ENCODE measurements at regions not wholly inside any gene's neighbourhood (a gene's known extent, or its start where the extent isn't known, plus 50 kb on each side); places are given as distances from the start of the nearest gene placed in this dataset.

DNA sequence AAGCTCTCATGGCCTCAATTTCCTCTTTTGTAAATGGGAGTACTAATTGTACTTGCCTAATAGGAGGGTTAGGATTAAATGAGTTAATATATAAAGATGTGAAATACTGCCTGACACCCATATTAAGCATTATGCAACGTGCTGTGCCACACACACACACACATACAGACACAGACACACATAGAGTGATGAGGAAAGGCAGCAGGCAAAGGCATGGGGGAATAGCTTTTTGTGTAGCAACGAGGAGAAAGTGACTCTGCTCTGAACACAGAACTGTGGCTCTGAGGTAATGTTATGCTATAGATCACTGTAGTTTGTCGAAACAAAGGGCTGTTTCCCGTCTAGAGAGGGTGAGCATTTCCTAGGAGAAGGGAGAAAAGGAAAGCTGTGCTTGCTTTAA is 233.3 kb upstream of the SLCO3A1 start:
- Histone ChIP-seq H3K27me3 (ENCODE audit: control insufficient read depth in 4 of 4, insufficient read depth in 4 of 4, low read length in 3 of 4) (no peaks in the 10 kb centered on the region), H3K9me3 (ENCODE audit: control insufficient read depth in 4 of 4, low read length in 3 of 4) (no peaks in the 10 kb centered on the region), H3K9ac (ENCODE audit: low read depth in 1 of 2, low read length in 2 of 2) (no peak overlapping the region), H3K4me1 (ENCODE audit: control insufficient read depth in 4 of 4, insufficient read depth in 4 of 4, low read length in 3 of 4) (no peaks in the 10 kb centered on the region), H3K27ac (ENCODE audit: low read depth in 1 of 2, low read length in 2 of 2) (no peak overlapping the region), H3K36me3 (ENCODE audit: control insufficient read depth in 4 of 4, insufficient read depth in 3 of 4, low read depth in 1 of 4, low read length in 3 of 4) (no peaks in the 10 kb centered on the region), H3K4me3 (ENCODE audit: low read depth in 1 of 3, low read length in 3 of 3) (no peak overlapping the region)
- 61% methylated on average over 4 of the region's 4 CpGs for WGBS
- no peak for TF ChIP-seq SP1 (IDR thresholded peaks at IDR 0.05)
- TF ChIP-seq GABPA (IDR thresholded peaks at IDR 0.05 in 1 of 2, conservative IDR thresholded peaks at IDR 0.05 in 1 of 2): no peak
- no peak for TF ChIP-seq EGR1 (IDR thresholded peaks at IDR 0.05; ENCODE audit: low read depth in 2 of 2)
- no peak for TF ChIP-seq YY1 (IDR thresholded peaks at IDR 0.05)
- TF ChIP-seq, protein P1, sequence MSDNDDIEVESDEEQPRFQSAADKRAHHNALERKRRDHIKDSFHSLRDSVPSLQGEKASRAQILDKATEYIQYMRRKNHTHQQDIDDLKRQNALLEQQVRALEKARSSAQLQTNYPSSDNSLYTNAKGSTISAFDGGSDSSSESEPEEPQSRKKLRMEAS (IDR thresholded peaks at IDR 0.05): no peak
- no peak for TF ChIP-seq HNF4A (conservative IDR thresholded peaks at IDR 0.05)
- TF ChIP-seq, protein P2, sequence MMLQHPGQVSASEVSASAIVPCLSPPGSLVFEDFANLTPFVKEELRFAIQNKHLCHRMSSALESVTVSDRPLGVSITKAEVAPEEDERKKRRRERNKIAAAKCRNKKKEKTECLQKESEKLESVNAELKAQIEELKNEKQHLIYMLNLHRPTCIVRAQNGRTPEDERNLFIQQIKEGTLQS (IDR thresholded peaks at IDR 0.05): no peak
- no peak for TF ChIP-seq JUND (IDR thresholded peaks at IDR 0.05)
- TF ChIP-seq NR2F2 (IDR thresholded peaks at IDR 0.05): no peak
- DNase-seq (ENCODE audit: low spot score): no peak

DNA sequence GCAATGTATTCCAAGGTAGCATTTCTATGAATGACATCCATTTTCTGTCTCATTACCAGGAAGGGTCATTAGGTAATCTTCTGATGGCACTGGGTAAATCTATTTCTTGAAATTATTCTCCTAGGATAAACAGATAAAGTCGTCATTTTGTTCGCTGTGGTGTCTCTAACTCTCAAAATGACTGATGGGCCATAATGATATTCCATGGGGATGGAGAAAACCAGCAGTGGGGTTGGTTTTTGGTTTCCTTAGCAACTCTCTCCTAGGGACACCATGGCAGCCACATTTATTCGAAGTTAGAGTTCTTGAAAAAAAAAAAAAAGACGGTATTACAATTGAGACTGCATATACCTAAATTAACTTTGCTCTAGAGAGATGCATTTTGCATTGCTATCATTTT is 231.3 kb upstream of the SLCO3A1 start:
- Histone ChIP-seq H3K9ac (ENCODE audit: low read depth in 1 of 2, low read length in 2 of 2) (no peak overlapping the region), H3K27me3 (ENCODE audit: control insufficient read depth in 4 of 4, insufficient read depth in 4 of 4, low read length in 3 of 4) (no peaks in the 10 kb centered on the region), H3K9me3 (ENCODE audit: control insufficient read depth in 4 of 4, low read length in 3 of 4) (no peaks in the 10 kb centered on the region), H3K36me3 (ENCODE audit: control insufficient read depth in 4 of 4, insufficient read depth in 3 of 4, low read depth in 1 of 4, low read length in 3 of 4) (no peaks in the 10 kb centered on the region), H3K4me1 (ENCODE audit: control insufficient read depth in 4 of 4, insufficient read depth in 4 of 4, low read length in 3 of 4) (peaks cover 0 to 6% (median 4%) of the 10 kb centered on the region in 4 donors), H3K4me3 (ENCODE audit: low read depth in 1 of 3, low read length in 3 of 3) (no peak overlapping the region), H3K27ac (ENCODE audit: low read depth in 1 of 2, low read length in 2 of 2) (no peak overlapping the region)
- no peak for DNase-seq (ENCODE audit: low spot score)
- 89% methylated on average over 4 of the region's 4 CpGs for WGBS
- TF ChIP-seq SP1 (IDR thresholded peaks at IDR 0.05): no peak
- no peak for TF ChIP-seq HNF4A (conservative IDR thresholded peaks at IDR 0.05)
- TF ChIP-seq, protein P3, sequence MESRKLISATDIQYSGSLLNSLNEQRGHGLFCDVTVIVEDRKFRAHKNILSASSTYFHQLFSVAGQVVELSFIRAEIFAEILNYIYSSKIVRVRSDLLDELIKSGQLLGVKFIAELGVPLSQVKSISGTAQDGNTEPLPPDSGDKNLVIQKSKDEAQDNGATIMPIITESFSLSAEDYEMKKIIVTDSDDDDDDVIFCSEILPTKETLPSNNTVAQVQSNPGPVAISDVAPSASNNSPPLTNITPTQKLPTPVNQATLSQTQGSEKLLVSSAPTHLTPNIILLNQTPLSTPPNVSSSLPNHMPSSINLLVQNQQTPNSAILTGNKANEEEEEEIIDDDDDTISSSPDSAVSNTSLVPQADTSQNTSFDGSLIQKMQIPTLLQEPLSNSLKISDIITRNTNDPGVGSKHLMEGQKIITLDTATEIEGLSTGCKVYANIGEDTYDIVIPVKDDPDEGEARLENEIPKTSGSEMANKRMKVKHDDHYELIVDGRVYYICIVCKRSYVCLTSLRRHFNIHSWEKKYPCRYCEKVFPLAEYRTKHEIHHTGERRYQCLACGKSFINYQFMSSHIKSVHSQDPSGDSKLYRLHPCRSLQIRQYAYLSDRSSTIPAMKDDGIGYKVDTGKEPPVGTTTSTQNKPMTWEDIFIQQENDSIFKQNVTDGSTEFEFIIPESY (IDR thresholded peaks at IDR 0.05): no peak
- TF ChIP-seq, protein P2 (IDR thresholded peaks at IDR 0.05): no peak
- no peak for TF ChIP-seq EGR1 (IDR thresholded peaks at IDR 0.05; ENCODE audit: low read depth in 2 of 2)
- TF ChIP-seq RAD21 (IDR thresholded peaks at IDR 0.05): no peak
- TF ChIP-seq JUND (IDR thresholded peaks at IDR 0.05): no peak

DNA sequence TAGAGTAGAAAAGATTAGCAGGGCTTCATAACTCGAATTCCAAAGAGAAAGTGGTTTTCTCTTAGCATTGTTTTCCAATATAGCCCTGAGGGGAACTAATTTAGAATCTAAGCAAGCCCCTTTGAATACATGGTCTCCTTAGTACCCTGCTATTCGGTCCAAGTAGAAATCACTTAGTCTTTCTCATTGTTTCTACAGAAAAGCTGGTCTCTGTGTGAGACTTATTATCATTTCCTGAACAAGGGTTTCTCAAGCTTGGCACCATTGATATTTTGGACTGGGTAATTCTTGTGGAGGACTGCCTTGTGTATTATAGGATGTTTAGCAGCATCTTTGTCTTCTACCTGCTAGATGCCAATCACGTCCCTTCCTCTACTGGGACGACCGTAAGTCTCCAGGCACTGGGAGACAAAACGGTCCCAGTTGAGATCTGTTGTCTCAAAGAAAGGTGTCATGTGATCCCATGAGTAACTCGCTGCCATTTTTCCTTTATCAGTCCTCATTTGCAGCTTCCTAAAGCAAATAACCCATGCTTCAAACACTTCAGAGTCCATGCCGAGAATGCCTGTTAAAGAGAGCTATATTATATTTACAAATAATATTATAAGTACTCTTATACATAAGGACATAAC is 230.7 kb upstream of the SLCO3A1 start:
- Histone ChIP-seq H3K4me3 (ENCODE audit: low read depth in 1 of 3, low read length in 3 of 3) (no peak overlapping the region), H3K36me3 (ENCODE audit: control insufficient read depth in 4 of 4, insufficient read depth in 3 of 4, low read depth in 1 of 4, low read length in 3 of 4) (no peaks in the 10 kb centered on the region), H3K27ac (ENCODE audit: low read depth in 1 of 2, low read length in 2 of 2) (no peak overlapping the region), H3K4me1 (ENCODE audit: control insufficient read depth in 4 of 4, insufficient read depth in 4 of 4, low read length in 3 of 4) (peaks cover 0 to 12% (median 9%) of the 10 kb centered on the region in 4 donors), H3K9ac (ENCODE audit: low read depth in 1 of 2, low read length in 2 of 2) (no peak overlapping the region), H3K9me3 (ENCODE audit: control insufficient read depth in 4 of 4, low read length in 3 of 4) (no peaks in the 10 kb centered on the region), H3K27me3 (ENCODE audit: control insufficient read depth in 4 of 4, insufficient read depth in 4 of 4, low read length in 3 of 4) (no peaks in the 10 kb centered on the region)
- WGBS: 87% methylated on average over 8 of the region's 8 CpGs
- no peak for DNase-seq (ENCODE audit: low spot score)
- TF ChIP-seq NR2F2 (IDR thresholded peaks at IDR 0.05) (no peak), YY1 (IDR thresholded peaks at IDR 0.05) (no peak), GABPA (IDR thresholded peaks at IDR 0.05 in 1 of 2, conservative IDR thresholded peaks at IDR 0.05 in 1 of 2) (no peak), FOXA2 (IDR thresholded peaks at IDR 0.05) (no peak), HNF4A (conservative IDR thresholded peaks at IDR 0.05) (no peak), HNF4G (IDR thresholded peaks at IDR 0.05) (no peak), RAD21 (IDR thresholded peaks at IDR 0.05) (no peak), FOXA1 (IDR thresholded peaks at IDR 0.05) (no peak), TAF1 (conservative IDR thresholded peaks at IDR 0.05) (no peak), JUND (IDR thresholded peaks at IDR 0.05) (no peak), SP1 (IDR thresholded peaks at IDR 0.05) (no peak), EGR1 (IDR thresholded peaks at IDR 0.05; ENCODE audit: low read depth in 2 of 2) (no peak), RXRA (IDR thresholded peaks at IDR 0.05) (no peak)
- TF ChIP-seq, protein P1 (IDR thresholded peaks at IDR 0.05): no peak
- TF ChIP-seq, protein P4, sequence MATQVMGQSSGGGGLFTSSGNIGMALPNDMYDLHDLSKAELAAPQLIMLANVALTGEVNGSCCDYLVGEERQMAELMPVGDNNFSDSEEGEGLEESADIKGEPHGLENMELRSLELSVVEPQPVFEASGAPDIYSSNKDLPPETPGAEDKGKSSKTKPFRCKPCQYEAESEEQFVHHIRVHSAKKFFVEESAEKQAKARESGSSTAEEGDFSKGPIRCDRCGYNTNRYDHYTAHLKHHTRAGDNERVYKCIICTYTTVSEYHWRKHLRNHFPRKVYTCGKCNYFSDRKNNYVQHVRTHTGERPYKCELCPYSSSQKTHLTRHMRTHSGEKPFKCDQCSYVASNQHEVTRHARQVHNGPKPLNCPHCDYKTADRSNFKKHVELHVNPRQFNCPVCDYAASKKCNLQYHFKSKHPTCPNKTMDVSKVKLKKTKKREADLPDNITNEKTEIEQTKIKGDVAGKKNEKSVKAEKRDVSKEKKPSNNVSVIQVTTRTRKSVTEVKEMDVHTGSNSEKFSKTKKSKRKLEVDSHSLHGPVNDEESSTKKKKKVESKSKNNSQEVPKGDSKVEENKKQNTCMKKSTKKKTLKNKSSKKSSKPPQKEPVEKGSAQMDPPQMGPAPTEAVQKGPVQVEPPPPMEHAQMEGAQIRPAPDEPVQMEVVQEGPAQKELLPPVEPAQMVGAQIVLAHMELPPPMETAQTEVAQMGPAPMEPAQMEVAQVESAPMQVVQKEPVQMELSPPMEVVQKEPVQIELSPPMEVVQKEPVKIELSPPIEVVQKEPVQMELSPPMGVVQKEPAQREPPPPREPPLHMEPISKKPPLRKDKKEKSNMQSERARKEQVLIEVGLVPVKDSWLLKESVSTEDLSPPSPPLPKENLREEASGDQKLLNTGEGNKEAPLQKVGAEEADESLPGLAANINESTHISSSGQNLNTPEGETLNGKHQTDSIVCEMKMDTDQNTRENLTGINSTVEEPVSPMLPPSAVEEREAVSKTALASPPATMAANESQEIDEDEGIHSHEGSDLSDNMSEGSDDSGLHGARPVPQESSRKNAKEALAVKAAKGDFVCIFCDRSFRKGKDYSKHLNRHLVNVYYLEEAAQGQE (IDR thresholded peaks at IDR 0.05): no peak
- TF ChIP-seq, protein P2 (IDR thresholded peaks at IDR 0.05): no peak
- TF ChIP-seq, protein P3 (IDR thresholded peaks at IDR 0.05): no peak
